ENCODE measurements at regions not wholly inside any gene's neighbourhood (a gene's known extent, or its start where the extent isn't known, plus 50 kb on each side); places are given as distances from the start of the nearest gene placed in this dataset.
"Not testable (repeated sequence)": the region's sequence is repeated elsewhere in the genome, so short reads cannot be mapped to it uniquely, and the experiment has no call there.

DNA sequence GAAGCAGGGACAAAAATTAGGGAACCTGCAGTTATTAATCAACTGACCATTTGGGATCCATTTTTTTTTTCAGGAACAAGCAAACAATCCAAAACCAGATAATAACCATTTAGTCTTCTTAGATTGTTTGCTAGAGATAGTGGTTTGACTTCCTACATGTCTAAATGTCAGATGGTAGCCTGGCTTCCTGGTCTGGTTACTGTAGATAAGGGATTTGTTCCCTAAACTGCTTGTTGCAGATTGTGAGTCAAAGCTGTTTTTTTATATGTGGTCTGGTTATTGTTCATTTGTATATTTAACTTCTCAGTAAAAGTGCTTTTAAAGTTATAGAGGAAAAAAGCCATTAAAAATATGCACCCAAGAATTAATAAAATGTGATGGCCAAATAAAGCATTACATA is 921.0 kb downstream of the PRIM2 start:
- H3K36me3 ChIP-seq (ENCODE audit: insufficient read depth, low read length); H3K9me2 ChIP-seq (replicated peaks; ENCODE audit: insufficient read depth, low read length); DNase-seq; H2AFZ ChIP-seq (ENCODE audit: low read length); H4K20me1 ChIP-seq (ENCODE audit: insufficient read depth, low read depth, low read length); H3K9ac ChIP-seq (ENCODE audit: low read length); H3K4me1 ChIP-seq (ENCODE audit: low read length); H3K4me2 ChIP-seq (ENCODE audit: low read depth, low read length, poor library complexity, severe bottlenecking); H3K79me2 ChIP-seq (ENCODE audit: low read length); H3K27me3 ChIP-seq (ENCODE audit: low read length); H3K27ac ChIP-seq (ENCODE audit: low read length); H3K4me3 ChIP-seq (ENCODE audit: low read length); H3K9me3 ChIP-seq (ENCODE audit: low read length): not testable (repeated sequence)

DNA sequence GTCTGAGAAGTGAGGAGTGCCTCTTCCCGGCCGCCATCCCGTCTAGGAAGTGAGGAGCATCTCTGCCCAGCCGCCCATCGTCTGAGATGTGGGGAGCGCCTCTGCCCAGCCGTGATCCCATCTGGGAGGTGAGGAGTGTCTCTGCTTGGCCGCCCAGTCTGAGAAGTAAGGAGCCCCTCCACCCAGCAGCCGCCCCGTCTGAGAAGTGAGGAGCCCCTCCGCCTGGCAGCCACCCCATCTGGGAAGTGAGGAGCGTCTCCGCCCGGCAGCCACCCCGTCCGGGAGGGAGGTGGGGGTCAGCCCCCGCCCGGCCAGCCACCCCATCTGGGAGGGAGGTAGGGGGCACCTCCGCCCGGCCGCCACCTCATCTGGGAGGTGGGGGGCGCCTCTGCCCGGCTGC is 940.2 kb downstream of the PRIM2 start:
- not testable (repeated sequence) for H3K79me2 ChIP-seq (ENCODE audit: low read length); H3K27ac ChIP-seq (ENCODE audit: low read length); H3K27me3 ChIP-seq (ENCODE audit: low read length); H3K4me3 ChIP-seq (ENCODE audit: low read length); H4K20me1 ChIP-seq (ENCODE audit: insufficient read depth, low read depth, low read length); H3K9me2 ChIP-seq (replicated peaks; ENCODE audit: insufficient read depth, low read length); H3K36me3 ChIP-seq (ENCODE audit: insufficient read depth, low read length); H2AFZ ChIP-seq (ENCODE audit: low read length); H3K4me2 ChIP-seq (ENCODE audit: low read depth, low read length, poor library complexity, severe bottlenecking); H3K9me3 ChIP-seq (ENCODE audit: low read length); H3K4me1 ChIP-seq (ENCODE audit: low read length); DNase-seq; H3K9ac ChIP-seq (ENCODE audit: low read length)

GRCh38 chr6:58290177-58290576 is 972.7 kb downstream of the PRIM2 start:
- Histone ChIP-seq H3K4me2 (ENCODE audit: low read depth, low read length, poor library complexity, severe bottlenecking) (no peak overlapping the region), H3K9me2 (replicated peaks; ENCODE audit: insufficient read depth, low read length) (no peaks in the 10 kb centered on the region), H3K79me2 (ENCODE audit: low read length) (no peaks in the 10 kb centered on the region), H4K20me1 (ENCODE audit: insufficient read depth, low read depth, low read length) (no peaks in the 10 kb centered on the region), H3K27ac (ENCODE audit: low read length) (no peak overlapping the region), H3K9me3 (ENCODE audit: low read length) (no peaks in the 10 kb centered on the region), H3K36me3 (ENCODE audit: insufficient read depth, low read length) (no peaks in the 10 kb centered on the region; the same call in 1 of the 2 replicates), H2AFZ (ENCODE audit: low read length) (no peak overlapping the region), H3K27me3 (ENCODE audit: low read length) (no peaks in the 10 kb centered on the region), H3K4me3 (ENCODE audit: low read length) (no peak overlapping the region), H3K4me1 (ENCODE audit: low read length) (no peaks in the 10 kb centered on the region), H3K9ac (ENCODE audit: low read length) (no peak overlapping the region)
- DNase-seq, result no peak

GRCh38 chr6:58291319-58291718 is 973.9 kb downstream of the PRIM2 start:
- H3K27ac ChIP-seq (ENCODE audit: low read length); H3K36me3 ChIP-seq (ENCODE audit: insufficient read depth, low read length); H3K4me3 ChIP-seq (ENCODE audit: low read length); H3K27me3 ChIP-seq (ENCODE audit: low read length); H4K20me1 ChIP-seq (ENCODE audit: insufficient read depth, low read depth, low read length); H3K9me3 ChIP-seq (ENCODE audit: low read length); DNase-seq; H3K4me2 ChIP-seq (ENCODE audit: low read depth, low read length, poor library complexity, severe bottlenecking); H3K79me2 ChIP-seq (ENCODE audit: low read length); H3K9me2 ChIP-seq (replicated peaks; ENCODE audit: insufficient read depth, low read length); H3K9ac ChIP-seq (ENCODE audit: low read length); H2AFZ ChIP-seq (ENCODE audit: low read length); H3K4me1 ChIP-seq (ENCODE audit: low read length): not testable (repeated sequence)

DNA sequence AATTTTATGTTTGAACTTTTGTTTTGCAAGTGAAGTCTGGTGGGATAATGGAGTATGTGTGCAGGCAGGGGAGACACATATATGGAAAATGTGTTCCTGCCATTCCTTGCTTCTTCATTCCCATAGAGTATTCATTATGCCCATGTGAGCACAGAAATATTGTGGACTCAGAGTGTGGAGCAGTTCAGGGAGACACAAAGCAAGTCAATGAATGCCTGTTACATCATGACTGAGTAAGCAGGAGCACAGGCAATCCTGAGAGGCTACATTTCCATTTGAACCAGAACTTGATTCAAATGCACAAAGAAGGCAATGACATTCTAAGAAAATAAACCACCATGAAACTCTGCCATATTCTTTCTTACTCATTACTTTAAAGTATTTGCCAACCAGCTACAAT is 990.5 kb downstream of the PRIM2 start:
- not testable (repeated sequence) for H3K4me3 ChIP-seq (ENCODE audit: low read length); H3K27me3 ChIP-seq (ENCODE audit: low read length); H2AFZ ChIP-seq (ENCODE audit: low read length); H3K9me2 ChIP-seq (replicated peaks; ENCODE audit: insufficient read depth, low read length); H3K79me2 ChIP-seq (ENCODE audit: low read length); H3K36me3 ChIP-seq (ENCODE audit: insufficient read depth, low read length); H3K4me1 ChIP-seq (ENCODE audit: low read length); H3K27ac ChIP-seq (ENCODE audit: low read length); DNase-seq; H3K9me3 ChIP-seq (ENCODE audit: low read length); H3K4me2 ChIP-seq (ENCODE audit: low read depth, low read length, poor library complexity, severe bottlenecking); H4K20me1 ChIP-seq (ENCODE audit: insufficient read depth, low read depth, low read length); H3K9ac ChIP-seq (ENCODE audit: low read length)

- H3K9ac ChIP-seq (ENCODE audit: low read length); H3K79me2 ChIP-seq (ENCODE audit: low read length); H3K36me3 ChIP-seq (ENCODE audit: insufficient read depth, low read length); H3K4me1 ChIP-seq (ENCODE audit: low read length); H2AFZ ChIP-seq (ENCODE audit: low read length); H3K4me3 ChIP-seq (ENCODE audit: low read length); DNase-seq; H3K27ac ChIP-seq (ENCODE audit: low read length); H3K4me2 ChIP-seq (ENCODE audit: low read depth, low read length, poor library complexity, severe bottlenecking); H3K9me2 ChIP-seq (replicated peaks; ENCODE audit: insufficient read depth, low read length); H4K20me1 ChIP-seq (ENCODE audit: insufficient read depth, low read depth, low read length); H3K27me3 ChIP-seq (ENCODE audit: low read length); H3K9me3 ChIP-seq (ENCODE audit: low read length): not testable (repeated sequence)
Measured at GRCh38 chr6:58332108-58332507, 1014.7 kb downstream of the PRIM2 start.

- H3K9me2 ChIP-seq (replicated peaks; ENCODE audit: insufficient read depth, low read length); H4K20me1 ChIP-seq (ENCODE audit: insufficient read depth, low read depth, low read length); H3K9ac ChIP-seq (ENCODE audit: low read length); H3K79me2 ChIP-seq (ENCODE audit: low read length); DNase-seq; H3K27ac ChIP-seq (ENCODE audit: low read length); H3K4me1 ChIP-seq (ENCODE audit: low read length); H2AFZ ChIP-seq (ENCODE audit: low read length); H3K4me3 ChIP-seq (ENCODE audit: low read length); H3K27me3 ChIP-seq (ENCODE audit: low read length); H3K9me3 ChIP-seq (ENCODE audit: low read length); H3K36me3 ChIP-seq (ENCODE audit: insufficient read depth, low read length); H3K4me2 ChIP-seq (ENCODE audit: low read depth, low read length, poor library complexity, severe bottlenecking): not testable (repeated sequence)
Measured at GRCh38 chr6:58342287-58342686, 1024.9 kb downstream of the PRIM2 start.

DNA sequence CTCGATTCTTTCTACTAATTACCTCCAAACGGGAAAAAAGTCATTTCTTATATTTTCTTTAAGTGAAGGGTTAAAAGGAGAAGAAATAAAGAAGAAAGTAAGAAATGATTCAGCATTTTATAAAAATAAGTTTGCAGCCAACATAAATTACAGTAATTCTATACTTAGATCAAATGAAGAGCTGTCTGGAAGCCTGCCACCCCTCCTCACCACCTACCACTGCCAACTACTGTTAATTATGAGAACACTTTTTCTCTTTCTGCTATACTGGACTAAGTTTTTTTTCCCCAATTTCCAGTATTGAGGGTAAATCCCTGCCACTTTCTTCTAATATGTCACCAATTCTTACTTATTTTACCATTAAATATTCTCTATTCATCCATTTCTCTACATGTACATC is 1030.1 kb downstream of the PRIM2 start:
- not testable (repeated sequence) for H3K4me1 ChIP-seq (ENCODE audit: low read length); H3K27me3 ChIP-seq (ENCODE audit: low read length); H3K4me3 ChIP-seq (ENCODE audit: low read length); H3K4me2 ChIP-seq (ENCODE audit: low read depth, low read length, poor library complexity, severe bottlenecking); H4K20me1 ChIP-seq (ENCODE audit: insufficient read depth, low read depth, low read length); H3K9me3 ChIP-seq (ENCODE audit: low read length); H3K36me3 ChIP-seq (ENCODE audit: insufficient read depth, low read length); H2AFZ ChIP-seq (ENCODE audit: low read length); H3K9ac ChIP-seq (ENCODE audit: low read length); H3K27ac ChIP-seq (ENCODE audit: low read length); H3K79me2 ChIP-seq (ENCODE audit: low read length); DNase-seq; H3K9me2 ChIP-seq (replicated peaks; ENCODE audit: insufficient read depth, low read length)

DNA sequence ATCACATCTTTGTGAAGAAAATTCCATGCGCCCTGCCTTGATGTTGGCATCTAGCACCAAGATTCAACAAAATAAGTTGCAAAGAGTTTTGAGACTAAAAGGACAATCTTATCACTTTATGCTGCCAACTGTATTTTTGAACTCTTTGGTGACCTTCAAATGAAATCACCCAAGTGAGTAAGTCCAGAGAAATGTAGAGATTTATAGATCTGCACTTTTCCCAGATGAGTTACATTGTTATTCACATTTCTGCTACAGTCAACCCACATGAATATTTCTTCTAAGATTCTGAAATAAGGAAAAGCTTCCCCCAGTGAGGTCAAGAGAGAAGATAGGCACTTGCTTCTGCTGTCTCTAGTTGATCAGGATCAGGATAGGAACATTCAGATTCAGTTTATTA is 1034.2 kb downstream of the PRIM2 start:
- not testable (repeated sequence) for H3K27ac ChIP-seq (ENCODE audit: low read length)

More for the DNA sequence above, 1034.2 kb downstream of the PRIM2 start:
- not testable (repeated sequence) for H3K79me2 ChIP-seq (ENCODE audit: low read length); H2AFZ ChIP-seq (ENCODE audit: low read length); H3K9me3 ChIP-seq (ENCODE audit: low read length); H3K9me2 ChIP-seq (replicated peaks; ENCODE audit: insufficient read depth, low read length); H3K4me3 ChIP-seq (ENCODE audit: low read length); H3K4me1 ChIP-seq (ENCODE audit: low read length); DNase-seq; H3K9ac ChIP-seq (ENCODE audit: low read length); H3K27me3 ChIP-seq (ENCODE audit: low read length); H4K20me1 ChIP-seq (ENCODE audit: insufficient read depth, low read depth, low read length); H3K4me2 ChIP-seq (ENCODE audit: low read depth, low read length, poor library complexity, severe bottlenecking); H3K36me3 ChIP-seq (ENCODE audit: insufficient read depth, low read length)
